HepG2 (cell line): ENCODE measurements at regions not wholly inside any gene's neighbourhood (a gene's known extent, or its start where the extent isn't known, plus 50 kb on each side); places are given as distances from the start of the nearest gene placed in this dataset.

ENCODE experiments used
- BCL6 ChIP-seq: IDR thresholded peaks from 2 replicates; pipeline ENCODE4 v1.6.1; 2016; ENCODE audit warnings: missing genetic modification reagents, missing compliant biosample characterization
- HDAC1 ChIP-seq: sonication (generic); formaldehyde crosslinking; IDR thresholded peaks from 2 replicates; pipeline ENCODE4 v1.5.1; 2020; ENCODE audit warnings: mild to moderate bottlenecking, missing genetic modification reagents
- HHEX ChIP-seq: IDR thresholded peaks from 2 replicates; pipeline ENCODE4 v1.6.1; 2016; ENCODE audit warnings: control low read depth
- HNF4A ChIP-seq: sonication (generic); formaldehyde crosslinking; IDR thresholded peaks from 2 replicates; pipeline ENCODE4 v1.4.0; 2020; ENCODE audit warnings: missing genetic modification reagents
- HNRNPL ChIP-seq: fragments of 200-400 bp; formaldehyde crosslinking; IDR thresholded peaks from 2 replicates; pipeline ENCODE4 v1.6.1; 2017; ENCODE audit warnings: mild to moderate bottlenecking, low read depth, low read length
- NR2F6 ChIP-seq, 2 experiments: IDR thresholded peaks; 2 replicates each; pipeline ENCODE4 v1.6.1; 2016; ENCODE audit warnings: antibody characterized with exemption in 1 of 2, mild to moderate bottlenecking in 1 of 2
- RFXANK ChIP-seq: IDR thresholded peaks from 2 replicates; pipeline ENCODE4 v1.6.1; 2016
- SOX13 ChIP-seq, 3 experiments: fragments of 450-650 bp in 1 of 3; sonication (generic) in 1 of 3; formaldehyde crosslinking in 1 of 3; IDR thresholded peaks in 2 of 3; conservative IDR thresholded peaks in 1 of 3; 2 replicates each; pipeline versions ENCODE4 v1.5.0 to v1.6.1; 2016 to 2020; ENCODE audit warnings: antibody characterized with exemption in 1 of 3, mild to moderate bottlenecking in 1 of 3, missing compliant biosample characterization in 1 of 3, missing genetic modification reagents in 1 of 3, moderate library complexity in 1 of 3
- ZBTB34 ChIP-seq: sonication (generic); formaldehyde crosslinking; IDR thresholded peaks from 2 replicates; pipeline ENCODE4 v1.8.0; 2022; ENCODE audit warnings: mild to moderate bottlenecking, missing genetic modification reagents
- ZBTB39 ChIP-seq: sonication (generic); formaldehyde crosslinking; IDR thresholded peaks from 2 replicates; pipeline ENCODE4 v1.5.0; 2020; ENCODE audit warnings: missing genetic modification reagents
- ZNF274 ChIP-seq: sonication (generic); formaldehyde crosslinking; IDR thresholded peaks from 2 replicates; pipeline ENCODE4 v1.5.1; 2020; ENCODE audit warnings: mild to moderate bottlenecking, missing genetic modification reagents
- ZNF367 ChIP-seq: sonication (generic); formaldehyde crosslinking; IDR thresholded peaks from 2 replicates; pipeline ENCODE4 v1.4.0; 2020; ENCODE audit warnings: missing genetic modification reagents, borderline replicate concordance
- ZNF451 ChIP-seq: sonication (generic); formaldehyde crosslinking; IDR thresholded peaks from 2 replicates; pipeline ENCODE4 v1.5.0; 2020; ENCODE audit warnings: mild to moderate bottlenecking, missing genetic modification reagents
- ZSCAN22 ChIP-seq: sonication (generic); formaldehyde crosslinking; IDR thresholded peaks from 2 replicates; pipeline ENCODE4 v1.4.0; 2020; ENCODE audit warnings: mild to moderate bottlenecking, missing genetic modification reagents
- TF ChIP-seq, protein P1 (sequence below): sonication (generic); formaldehyde crosslinking; IDR thresholded peaks from 2 replicates; pipeline ENCODE4 v1.4.0; 2020; ENCODE audit warnings: mild to moderate bottlenecking, missing genetic modification reagents, borderline replicate concordance
- TF ChIP-seq, protein P2 (sequence below): sonication (generic); formaldehyde crosslinking; IDR thresholded peaks from 2 replicates; pipeline ENCODE4 v1.4.0; 2020; ENCODE audit warnings: mild to moderate bottlenecking, missing genetic modification reagents
- TF ChIP-seq, protein P3 (sequence below): sonication (generic); formaldehyde crosslinking; IDR thresholded peaks from 2 replicates; pipeline ENCODE4 v1.5.1; 2020; ENCODE audit warnings: mild to moderate bottlenecking, moderate library complexity, missing genetic modification reagents
- TF ChIP-seq, protein P4 (sequence below): sonication (generic); formaldehyde crosslinking; IDR thresholded peaks from 2 replicates; pipeline ENCODE4 v1.5.0; 2020; ENCODE audit warnings: missing genetic modification reagents

GRCh38 chr6:21367148-21367547 lies 226.4 kb upstream of the SOX4 start (continued):
- TF ChIP-seq, protein P1, sequence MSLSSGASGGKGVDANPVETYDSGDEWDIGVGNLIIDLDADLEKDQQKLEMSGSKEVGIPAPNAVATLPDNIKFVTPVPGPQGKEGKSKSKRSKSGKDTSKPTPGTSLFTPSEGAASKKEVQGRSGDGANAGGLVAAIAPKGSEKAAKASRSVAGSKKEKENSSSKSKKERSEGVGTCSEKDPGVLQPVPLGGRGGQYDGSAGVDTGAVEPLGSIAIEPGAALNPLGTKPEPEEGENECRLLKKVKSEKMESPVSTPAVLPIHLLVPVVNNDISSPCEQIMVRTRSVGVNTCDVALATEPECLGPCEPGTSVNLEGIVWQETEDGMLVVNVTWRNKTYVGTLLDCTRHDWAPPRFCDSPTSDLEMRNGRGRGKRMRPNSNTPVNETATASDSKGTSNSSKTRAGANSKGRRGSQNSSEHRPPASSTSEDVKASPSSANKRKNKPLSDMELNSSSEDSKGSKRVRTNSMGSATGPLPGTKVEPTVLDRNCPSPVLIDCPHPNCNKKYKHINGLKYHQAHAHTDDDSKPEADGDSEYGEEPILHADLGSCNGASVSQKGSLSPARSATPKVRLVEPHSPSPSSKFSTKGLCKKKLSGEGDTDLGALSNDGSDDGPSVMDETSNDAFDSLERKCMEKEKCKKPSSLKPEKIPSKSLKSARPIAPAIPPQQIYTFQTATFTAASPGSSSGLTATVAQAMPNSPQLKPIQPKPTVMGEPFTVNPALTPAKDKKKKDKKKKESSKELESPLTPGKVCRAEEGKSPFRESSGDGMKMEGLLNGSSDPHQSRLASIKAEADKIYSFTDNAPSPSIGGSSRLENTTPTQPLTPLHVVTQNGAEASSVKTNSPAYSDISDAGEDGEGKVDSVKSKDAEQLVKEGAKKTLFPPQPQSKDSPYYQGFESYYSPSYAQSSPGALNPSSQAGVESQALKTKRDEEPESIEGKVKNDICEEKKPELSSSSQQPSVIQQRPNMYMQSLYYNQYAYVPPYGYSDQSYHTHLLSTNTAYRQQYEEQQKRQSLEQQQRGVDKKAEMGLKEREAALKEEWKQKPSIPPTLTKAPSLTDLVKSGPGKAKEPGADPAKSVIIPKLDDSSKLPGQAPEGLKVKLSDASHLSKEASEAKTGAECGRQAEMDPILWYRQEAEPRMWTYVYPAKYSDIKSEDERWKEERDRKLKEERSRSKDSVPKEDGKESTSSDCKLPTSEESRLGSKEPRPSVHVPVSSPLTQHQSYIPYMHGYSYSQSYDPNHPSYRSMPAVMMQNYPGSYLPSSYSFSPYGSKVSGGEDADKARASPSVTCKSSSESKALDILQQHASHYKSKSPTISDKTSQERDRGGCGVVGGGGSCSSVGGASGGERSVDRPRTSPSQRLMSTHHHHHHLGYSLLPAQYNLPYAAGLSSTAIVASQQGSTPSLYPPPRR = 0 out of 2 replicates have a peak, but pooled peaks have one; percentile 34
- TF ChIP-seq BCL6 (CRISPR knock-in tag) (peak; percentile 87), ZBTB39 (CRISPR knock-in tag) (no peak), RFXANK (CRISPR knock-in tag) (no peak), ZBTB34 (no peak), ZNF367 (CRISPR knock-in tag) (no peak), ZSCAN22 (CRISPR knock-in tag) (no peak), HNF4A (CRISPR knock-in tag) (0 out of 2 replicates have a peak, but pooled peaks have one; percentile 6), HDAC1 (CRISPR knock-in tag) (no peak), HNRNPL (no peak), SOX13 (IDR thresholded peaks at IDR 0.05) (no peak), SOX13 (CRISPR knock-in tag; conservative IDR thresholded peaks at IDR 0.05 in 1 of 2, IDR thresholded peaks at IDR 0.05 in 1 of 2) (peak in 1 of 2 experiments; percentile 41; a peak in 2 of 4 replicates), NR2F6 (IDR thresholded peaks at IDR 0.05) (peak; percentile 19; the same call in 1 of the 2 replicates), NR2F6 (CRISPR knock-in tag; IDR thresholded peaks at IDR 0.05) (no peak), ZNF274 (CRISPR knock-in tag) (no peak), HHEX (CRISPR knock-in tag) (peak; percentile 54; the same call in 1 of the 2 replicates), ZNF451 (CRISPR knock-in tag) (no peak)
- TF ChIP-seq, protein P2, sequence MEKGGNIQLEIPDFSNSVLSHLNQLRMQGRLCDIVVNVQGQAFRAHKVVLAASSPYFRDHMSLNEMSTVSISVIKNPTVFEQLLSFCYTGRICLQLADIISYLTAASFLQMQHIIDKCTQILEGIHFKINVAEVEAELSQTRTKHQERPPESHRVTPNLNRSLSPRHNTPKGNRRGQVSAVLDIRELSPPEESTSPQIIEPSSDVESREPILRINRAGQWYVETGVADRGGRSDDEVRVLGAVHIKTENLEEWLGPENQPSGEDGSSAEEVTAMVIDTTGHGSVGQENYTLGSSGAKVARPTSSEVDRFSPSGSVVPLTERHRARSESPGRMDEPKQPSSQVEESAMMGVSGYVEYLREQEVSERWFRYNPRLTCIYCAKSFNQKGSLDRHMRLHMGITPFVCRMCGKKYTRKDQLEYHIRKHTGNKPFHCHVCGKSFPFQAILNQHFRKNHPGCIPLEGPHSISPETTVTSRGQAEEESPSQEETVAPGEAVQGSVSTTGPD (CRISPR knock-in tag) = no peak
- TF ChIP-seq, protein P3, sequence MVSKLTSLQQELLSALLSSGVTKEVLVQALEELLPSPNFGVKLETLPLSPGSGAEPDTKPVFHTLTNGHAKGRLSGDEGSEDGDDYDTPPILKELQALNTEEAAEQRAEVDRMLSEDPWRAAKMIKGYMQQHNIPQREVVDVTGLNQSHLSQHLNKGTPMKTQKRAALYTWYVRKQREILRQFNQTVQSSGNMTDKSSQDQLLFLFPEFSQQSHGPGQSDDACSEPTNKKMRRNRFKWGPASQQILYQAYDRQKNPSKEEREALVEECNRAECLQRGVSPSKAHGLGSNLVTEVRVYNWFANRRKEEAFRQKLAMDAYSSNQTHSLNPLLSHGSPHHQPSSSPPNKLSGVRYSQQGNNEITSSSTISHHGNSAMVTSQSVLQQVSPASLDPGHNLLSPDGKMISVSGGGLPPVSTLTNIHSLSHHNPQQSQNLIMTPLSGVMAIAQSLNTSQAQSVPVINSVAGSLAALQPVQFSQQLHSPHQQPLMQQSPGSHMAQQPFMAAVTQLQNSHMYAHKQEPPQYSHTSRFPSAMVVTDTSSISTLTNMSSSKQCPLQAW (CRISPR knock-in tag) = no peak
- TF ChIP-seq, protein P4, sequence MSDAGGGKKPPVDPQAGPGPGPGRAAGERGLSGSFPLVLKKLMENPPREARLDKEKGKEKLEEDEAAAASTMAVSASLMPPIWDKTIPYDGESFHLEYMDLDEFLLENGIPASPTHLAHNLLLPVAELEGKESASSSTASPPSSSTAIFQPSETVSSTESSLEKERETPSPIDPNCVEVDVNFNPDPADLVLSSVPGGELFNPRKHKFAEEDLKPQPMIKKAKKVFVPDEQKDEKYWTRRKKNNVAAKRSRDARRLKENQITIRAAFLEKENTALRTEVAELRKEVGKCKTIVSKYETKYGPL (CRISPR knock-in tag) = no peak
